ENCODE measurements at regions not wholly inside any gene's neighbourhood (a gene's known extent, or its start where the extent isn't known, plus 50 kb on each side); places are given as distances from the start of the nearest gene placed in this dataset.

DNA sequence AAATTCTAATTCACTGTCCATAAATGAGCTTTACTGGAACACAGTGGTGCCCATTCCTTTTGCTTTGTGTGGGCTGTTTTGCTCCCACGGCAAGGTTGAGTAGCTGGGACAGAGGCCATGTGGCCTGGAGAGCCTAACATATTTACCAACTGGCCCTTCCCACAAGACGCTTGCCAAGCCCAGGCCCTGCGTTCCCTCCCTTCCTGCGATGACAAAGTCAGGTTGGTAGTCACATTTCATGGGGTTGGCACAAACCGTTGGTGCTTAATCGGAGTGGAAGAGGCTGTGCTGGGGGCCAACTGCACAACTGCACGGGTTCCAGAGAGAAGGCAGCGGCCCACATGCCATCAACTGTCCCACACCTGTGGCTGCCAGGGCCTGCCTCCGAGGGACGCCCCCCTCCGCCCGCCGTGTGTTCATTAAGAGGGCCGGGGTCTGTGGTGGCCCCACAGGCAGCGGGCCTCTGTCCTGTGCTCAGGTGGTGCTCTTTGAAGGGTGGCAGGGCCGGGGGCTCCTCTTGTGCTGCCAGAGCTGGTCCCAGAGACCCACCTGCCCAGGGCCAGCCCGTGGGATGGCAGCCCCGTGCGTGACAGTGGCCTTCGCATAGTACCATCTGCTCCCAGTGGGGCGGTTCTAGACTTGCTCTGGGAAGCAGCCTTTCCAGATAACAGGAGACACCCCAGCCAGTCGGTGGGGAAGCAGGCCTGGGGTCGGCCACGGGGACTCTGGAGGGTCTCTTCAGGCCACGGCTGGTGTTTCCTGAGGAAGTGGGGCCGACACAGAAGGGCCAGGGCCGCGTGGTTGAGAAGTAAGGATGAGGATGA is 81.5 kb upstream of the CLDN5 start:
- TF ChIP-seq NFIC (IDR thresholded peaks at IDR 0.05) (no peak), CREB1 (IDR thresholded peaks at IDR 0.05; ENCODE audit: low read depth) (no peak), TAF1 (IDR thresholded peaks at IDR 0.05; ENCODE audit: low read depth) (no peak), TEAD4 (IDR thresholded peaks at IDR 0.05) (no peak), EGR1 (IDR thresholded peaks at IDR 0.05) (no peak), FOXM1 (IDR thresholded peaks at IDR 0.05; ENCODE audit: borderline replicate concordance, low read depth) (no peak), RAD21 (IDR thresholded peaks at IDR 0.05; ENCODE audit: low read depth) (no peak), YY1 (IDR thresholded peaks at IDR 0.05; ENCODE audit: low read depth) (no peak), EP300 (IDR thresholded peaks at IDR 0.05; ENCODE audit: borderline replicate concordance) (no peak), TCF12 (IDR thresholded peaks at IDR 0.05; ENCODE audit: low read depth) (no peak), CEBPB (IDR thresholded peaks at IDR 0.05) (no peak), ZBTB7A (IDR thresholded peaks at IDR 0.05; ENCODE audit: low read depth) (no peak)
- TF ChIP-seq, protein P1, sequence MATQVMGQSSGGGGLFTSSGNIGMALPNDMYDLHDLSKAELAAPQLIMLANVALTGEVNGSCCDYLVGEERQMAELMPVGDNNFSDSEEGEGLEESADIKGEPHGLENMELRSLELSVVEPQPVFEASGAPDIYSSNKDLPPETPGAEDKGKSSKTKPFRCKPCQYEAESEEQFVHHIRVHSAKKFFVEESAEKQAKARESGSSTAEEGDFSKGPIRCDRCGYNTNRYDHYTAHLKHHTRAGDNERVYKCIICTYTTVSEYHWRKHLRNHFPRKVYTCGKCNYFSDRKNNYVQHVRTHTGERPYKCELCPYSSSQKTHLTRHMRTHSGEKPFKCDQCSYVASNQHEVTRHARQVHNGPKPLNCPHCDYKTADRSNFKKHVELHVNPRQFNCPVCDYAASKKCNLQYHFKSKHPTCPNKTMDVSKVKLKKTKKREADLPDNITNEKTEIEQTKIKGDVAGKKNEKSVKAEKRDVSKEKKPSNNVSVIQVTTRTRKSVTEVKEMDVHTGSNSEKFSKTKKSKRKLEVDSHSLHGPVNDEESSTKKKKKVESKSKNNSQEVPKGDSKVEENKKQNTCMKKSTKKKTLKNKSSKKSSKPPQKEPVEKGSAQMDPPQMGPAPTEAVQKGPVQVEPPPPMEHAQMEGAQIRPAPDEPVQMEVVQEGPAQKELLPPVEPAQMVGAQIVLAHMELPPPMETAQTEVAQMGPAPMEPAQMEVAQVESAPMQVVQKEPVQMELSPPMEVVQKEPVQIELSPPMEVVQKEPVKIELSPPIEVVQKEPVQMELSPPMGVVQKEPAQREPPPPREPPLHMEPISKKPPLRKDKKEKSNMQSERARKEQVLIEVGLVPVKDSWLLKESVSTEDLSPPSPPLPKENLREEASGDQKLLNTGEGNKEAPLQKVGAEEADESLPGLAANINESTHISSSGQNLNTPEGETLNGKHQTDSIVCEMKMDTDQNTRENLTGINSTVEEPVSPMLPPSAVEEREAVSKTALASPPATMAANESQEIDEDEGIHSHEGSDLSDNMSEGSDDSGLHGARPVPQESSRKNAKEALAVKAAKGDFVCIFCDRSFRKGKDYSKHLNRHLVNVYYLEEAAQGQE (IDR thresholded peaks at IDR 0.05; ENCODE audit: low read depth), result no peak
- TF ChIP-seq, protein P2, sequence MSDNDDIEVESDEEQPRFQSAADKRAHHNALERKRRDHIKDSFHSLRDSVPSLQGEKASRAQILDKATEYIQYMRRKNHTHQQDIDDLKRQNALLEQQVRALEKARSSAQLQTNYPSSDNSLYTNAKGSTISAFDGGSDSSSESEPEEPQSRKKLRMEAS (IDR thresholded peaks at IDR 0.05), result no peak
- TF ChIP-seq, protein P3, sequence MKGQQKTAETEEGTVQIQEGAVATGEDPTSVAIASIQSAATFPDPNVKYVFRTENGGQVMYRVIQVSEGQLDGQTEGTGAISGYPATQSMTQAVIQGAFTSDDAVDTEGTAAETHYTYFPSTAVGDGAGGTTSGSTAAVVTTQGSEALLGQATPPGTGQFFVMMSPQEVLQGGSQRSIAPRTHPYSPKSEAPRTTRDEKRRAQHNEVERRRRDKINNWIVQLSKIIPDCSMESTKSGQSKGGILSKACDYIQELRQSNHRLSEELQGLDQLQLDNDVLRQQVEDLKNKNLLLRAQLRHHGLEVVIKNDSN (IDR thresholded peaks at IDR 0.05), result no peak

DNA sequence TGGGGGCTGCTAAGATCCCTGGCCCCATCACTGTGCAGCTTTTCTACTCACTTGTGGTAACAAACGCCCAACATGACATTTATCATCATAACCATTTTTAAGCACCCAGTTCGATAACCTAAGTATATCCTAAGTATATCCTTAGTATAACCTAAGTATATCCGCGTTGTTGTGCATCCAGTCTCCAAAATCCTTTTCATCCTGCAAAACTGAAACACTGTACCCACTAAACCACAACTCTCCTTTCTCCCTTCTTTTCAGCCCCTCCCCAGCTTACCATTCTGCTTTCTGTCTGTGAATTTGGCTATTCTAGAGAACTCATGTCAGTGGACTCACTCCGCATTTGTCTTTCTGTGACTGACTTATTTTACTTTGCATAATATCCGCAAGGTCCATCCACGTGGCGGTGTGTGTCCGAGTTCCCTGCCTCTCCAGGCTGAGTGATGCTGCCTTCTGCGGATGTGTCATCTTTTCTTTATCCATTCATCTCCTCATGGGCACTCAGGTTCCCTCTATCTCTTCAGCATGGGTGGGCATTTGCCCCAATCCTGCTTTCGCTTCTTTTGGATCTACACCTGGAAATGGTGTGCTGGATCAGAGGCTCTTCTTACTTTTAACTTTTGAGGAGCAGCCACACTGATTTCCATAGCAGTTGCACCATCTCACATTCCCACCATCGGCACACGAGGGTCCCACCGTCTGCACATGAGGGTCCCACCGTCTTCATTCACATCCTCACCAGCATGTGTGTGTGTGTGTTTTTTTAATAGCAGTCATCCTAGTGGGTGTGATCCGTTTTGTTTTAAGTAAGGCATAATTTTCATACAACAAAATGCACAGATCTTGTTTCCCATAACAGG is 82.4 kb upstream of the CLDN5 start:
- TF ChIP-seq CEBPB (IDR thresholded peaks at IDR 0.05), result no peak
- no peak for TF ChIP-seq CREB1 (IDR thresholded peaks at IDR 0.05; ENCODE audit: low read depth)
- no peak for TF ChIP-seq ZBTB7A (IDR thresholded peaks at IDR 0.05; ENCODE audit: low read depth)
- TF ChIP-seq EGR1 (IDR thresholded peaks at IDR 0.05), result no peak
- TF ChIP-seq, protein P2 (IDR thresholded peaks at IDR 0.05), result no peak
- TF ChIP-seq, protein P1 (IDR thresholded peaks at IDR 0.05; ENCODE audit: low read depth), result no peak
- no peak for TF ChIP-seq RAD21 (IDR thresholded peaks at IDR 0.05; ENCODE audit: low read depth)
- no peak for TF ChIP-seq NFIC (IDR thresholded peaks at IDR 0.05)
- TF ChIP-seq TEAD4 (IDR thresholded peaks at IDR 0.05), result no peak
- TF ChIP-seq, protein P3 (IDR thresholded peaks at IDR 0.05), result no peak
- TF ChIP-seq TCF12 (IDR thresholded peaks at IDR 0.05; ENCODE audit: low read depth), result no peak
- TF ChIP-seq YY1 (IDR thresholded peaks at IDR 0.05; ENCODE audit: low read depth), result no peak
- TF ChIP-seq FOXM1 (IDR thresholded peaks at IDR 0.05; ENCODE audit: borderline replicate concordance, low read depth), result no peak
- TF ChIP-seq TAF1 (IDR thresholded peaks at IDR 0.05; ENCODE audit: low read depth), result no peak
- no peak for TF ChIP-seq EP300 (IDR thresholded peaks at IDR 0.05; ENCODE audit: borderline replicate concordance)

DNA sequence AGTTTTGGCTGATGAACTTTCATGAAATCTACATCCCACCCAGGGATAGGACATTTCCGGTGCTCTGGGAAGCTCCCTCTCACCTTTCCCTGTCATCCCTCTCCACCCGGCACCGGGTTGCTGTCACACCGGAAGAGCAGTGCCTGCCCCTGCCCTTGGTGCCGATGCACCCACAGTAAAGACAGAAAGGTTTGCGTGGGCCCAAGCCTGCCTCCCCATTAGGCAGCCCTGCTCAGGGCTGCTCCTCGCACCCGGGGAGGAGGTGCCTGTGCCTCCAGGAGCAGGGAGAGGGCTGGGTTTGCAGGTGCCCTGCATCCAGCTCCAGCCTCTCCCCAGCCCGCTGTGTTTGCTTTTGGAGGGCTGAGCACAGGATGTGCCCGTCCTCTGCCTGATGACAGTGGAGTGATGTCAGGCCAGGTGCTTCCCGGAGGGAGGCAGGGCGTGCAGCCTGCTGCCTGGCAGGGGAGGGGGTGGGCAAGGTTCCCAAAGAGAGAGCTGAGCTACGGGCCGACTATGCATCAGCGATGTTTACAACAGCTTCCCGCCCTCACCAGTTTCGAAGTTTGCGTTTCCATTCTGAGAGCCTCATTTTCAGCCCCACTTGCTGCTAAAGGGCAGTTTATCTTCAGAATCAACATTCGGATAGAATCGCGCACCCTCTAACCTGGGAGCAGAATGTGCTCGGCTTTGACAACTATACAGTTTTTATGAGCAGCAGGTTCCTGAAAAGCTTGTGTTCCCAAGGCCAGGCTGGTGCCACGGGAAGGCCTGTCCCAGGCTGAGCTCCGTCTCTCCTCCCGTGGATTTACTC is 83.2 kb upstream of the CLDN5 start:
- no peak for TF ChIP-seq TEAD4 (IDR thresholded peaks at IDR 0.05)
- no peak for TF ChIP-seq FOXM1 (IDR thresholded peaks at IDR 0.05; ENCODE audit: borderline replicate concordance, low read depth)
- no peak for TF ChIP-seq RAD21 (IDR thresholded peaks at IDR 0.05; ENCODE audit: low read depth)
- TF ChIP-seq NFIC (IDR thresholded peaks at IDR 0.05), result no peak
- TF ChIP-seq, protein P3 (IDR thresholded peaks at IDR 0.05), result no peak
- TF ChIP-seq, protein P1 (IDR thresholded peaks at IDR 0.05; ENCODE audit: low read depth), result no peak
- TF ChIP-seq YY1 (IDR thresholded peaks at IDR 0.05; ENCODE audit: low read depth), result no peak
- TF ChIP-seq, protein P2 (IDR thresholded peaks at IDR 0.05), result no peak
- TF ChIP-seq EP300 (IDR thresholded peaks at IDR 0.05; ENCODE audit: borderline replicate concordance), result no peak
- no peak for TF ChIP-seq CEBPB (IDR thresholded peaks at IDR 0.05)
- no peak for TF ChIP-seq ZBTB7A (IDR thresholded peaks at IDR 0.05; ENCODE audit: low read depth)
- no peak for TF ChIP-seq EGR1 (IDR thresholded peaks at IDR 0.05)
- TF ChIP-seq TAF1 (IDR thresholded peaks at IDR 0.05; ENCODE audit: low read depth), result no peak
- TF ChIP-seq TCF12 (IDR thresholded peaks at IDR 0.05; ENCODE audit: low read depth), result no peak
- TF ChIP-seq CREB1 (IDR thresholded peaks at IDR 0.05; ENCODE audit: low read depth), result no peak
